H1 (cell line): ENCODE measurements at regions not wholly inside any gene's neighbourhood (a gene's known extent, or its start where the extent isn't known, plus 50 kb on each side); places are given as distances from the start of the nearest gene placed in this dataset.

Experiments
- CTCF ChIA-PET: fragments of 300-600 bp; sonication (Branson Sonifier 250); formaldehyde crosslinking; loops from one replicate; lab custom pipeline; 2021; ENCODE audit not compliant: partially characterized antibody; lab: Charles Lee
- POLR2A ChIA-PET: fragments of 300-600 bp; sonication (Branson Sonifier 250); formaldehyde crosslinking; loops from one replicate; lab custom pipeline; 2021; ENCODE audit warnings: inconsistent platforms; ENCODE audit not compliant: partially characterized antibody; lab: Charles Lee
- DNase-seq, 2 experiments: peaks; one replicate each; pipeline versions ENCODE4 v3.0.0 to v3.0.0-alpha.2; 2010 to 2022; ENCODE audit warnings: low spot score in 2 of 2, low read depth in 1 of 2, mixed read lengths in 1 of 2
- FAIRE-seq: peaks from 2 replicates; lab custom pipeline; 2011; peaks lifted over from hg19 to GRCh38; lab: Jason Lieb, UNC
- H2AFZ ChIP-seq: 2 replicates; pipeline ENCODE4 v1.8.1; 2012; ENCODE audit warnings: low read length, inconsistent platforms
- H2AK5ac ChIP-seq: 2 replicates; pipeline ENCODE4 v1.6.1; 2013; ENCODE audit warnings: low read depth, low read length
- H2BK120ac ChIP-seq: replicated peaks from 2 replicates; pipeline ENCODE3; 2013; ENCODE audit warnings: low read depth, low read length, inconsistent platforms
- H2BK12ac ChIP-seq: 2 replicates; pipeline ENCODE4 v1.6.1; 2013; ENCODE audit warnings: low read depth, low read length
- H2BK15ac ChIP-seq: 2 replicates; pipeline ENCODE4 v1.6.1; 2013; ENCODE audit warnings: low read length
- H2BK20ac ChIP-seq: 2 replicates; pipeline ENCODE4 v1.6.1; 2013; ENCODE audit warnings: low read length
- H2BK5ac ChIP-seq: 2 replicates; pipeline ENCODE4 v1.6.1; 2013; ENCODE audit warnings: low read depth, low read length
- H3K14ac ChIP-seq: 2 replicates; pipeline ENCODE4 v1.6.1; 2013; ENCODE audit warnings: inconsistent platforms; ENCODE audit not compliant: insufficient read length
- H3K18ac ChIP-seq: 2 replicates; pipeline ENCODE4 v1.6.1; 2013; ENCODE audit warnings: low read length; ENCODE audit errors: extremely low read depth
- H3K23ac ChIP-seq: 2 replicates; pipeline ENCODE4 v1.6.1; 2013; ENCODE audit warnings: inconsistent platforms; ENCODE audit not compliant: insufficient read length
- H3K23me2 ChIP-seq: 2 replicates; pipeline ENCODE4 v1.6.1; 2013; ENCODE audit warnings: low read depth, low read length
- H3K27ac ChIP-seq: 2 replicates; pipeline ENCODE4 v1.6.1; 2011; ENCODE audit warnings: low read depth, low read length, inconsistent platforms
- H3K27me3 ChIP-seq, 4 experiments: replicated peaks in 1 of 4; 1 replicate in 1 of 4; 2 replicates in 3 of 4; pipeline versions ENCODE4 v1.6.1 to v1.8.1; 2011 to 2013; ENCODE audit warnings: low read length in 3 of 4, mild to moderate bottlenecking in 3 of 4, inconsistent platforms in 2 of 4, mixed read lengths in 2 of 4, moderate library complexity in 1 of 4; ENCODE audit not compliant: control insufficient read depth in 3 of 4, insufficient read depth in 3 of 4; ENCODE audit errors: extremely low read depth in 1 of 4
- H3K36me3 ChIP-seq, 4 experiments: 2 replicates each; pipeline versions ENCODE4 v1.6.1 to v1.8.1; 2011 to 2013; ENCODE audit warnings: mild to moderate bottlenecking in 4 of 4, low read length in 3 of 4, moderate library complexity in 2 of 4, control low read depth in 1 of 4, inconsistent platforms in 1 of 4; ENCODE audit not compliant: insufficient read depth in 4 of 4, control insufficient read depth in 2 of 4
- H3K4ac ChIP-seq: replicated peaks from 2 replicates; pipeline ENCODE3; 2013; ENCODE audit warnings: low read length, low read depth, mixed read lengths, inconsistent platforms; ENCODE audit not compliant: insufficient read length
- H3K4me1 ChIP-seq, 4 experiments: replicated peaks in 1 of 4; 1 replicate in 1 of 4; 2 replicates in 3 of 4; pipeline versions ENCODE4 v1.6.1 to v1.8.1; 2011 to 2013; ENCODE audit warnings: low read length in 3 of 4, inconsistent platforms in 2 of 4, mixed read lengths in 1 of 4; ENCODE audit not compliant: insufficient read depth in 4 of 4, control insufficient read depth in 3 of 4
- H3K4me2 ChIP-seq, 2 experiments: 2 replicates each; pipeline versions ENCODE4 v1.6.1 to v1.8.1; 2011 to 2013; ENCODE audit warnings: low read depth in 2 of 2, low read length in 2 of 2, control low read depth in 1 of 2, inconsistent platforms in 1 of 2, mild to moderate bottlenecking in 1 of 2; ENCODE audit not compliant: insufficient read depth in 1 of 2
- H3K4me3 ChIP-seq, 4 experiments: fragments of 200-600, 300-600 bp in 1 of 4; sonication (generic), shearing (Covaris generic), sonication (Bioruptor Twin) in 1 of 4; 2 replicates each; pipeline versions ENCODE4 v1.5.1 to v1.8.1; 2011 to 2016; ENCODE audit warnings: low read length in 4 of 4, low read depth in 3 of 4, control low read depth in 2 of 4, inconsistent platforms in 2 of 4, mild to moderate bottlenecking in 2 of 4, mixed read lengths in 1 of 4, moderate library complexity in 1 of 4; ENCODE audit not compliant: insufficient read depth in 2 of 4; ENCODE audit errors: extremely low read depth in 1 of 4
- H3K56ac ChIP-seq: replicated peaks from 2 replicates; pipeline ENCODE3; 2013; ENCODE audit warnings: low read depth, mild to moderate bottlenecking, mixed read lengths, low read length, inconsistent platforms; ENCODE audit not compliant: insufficient read length
- H3K79me1 ChIP-seq: 2 replicates; pipeline ENCODE4 v1.6.1; 2013; ENCODE audit warnings: low read depth, low read length, control low read depth
- H3K79me2 ChIP-seq, 2 experiments: 2 replicates each; pipeline versions ENCODE4 v1.6.1 to v1.8.1; 2012 to 2013; ENCODE audit warnings: low read length in 2 of 2, mild to moderate bottlenecking in 2 of 2, inconsistent platforms in 1 of 2; ENCODE audit not compliant: insufficient read depth in 2 of 2, control insufficient read depth in 1 of 2
- H3K9ac ChIP-seq, 4 experiments: replicated peaks in 1 of 4; 1 replicate in 1 of 4; 2 replicates in 3 of 4; pipeline versions ENCODE4 v1.6.1 to v1.8.1; 2011 to 2013; ENCODE audit warnings: low read depth in 3 of 4, low read length in 3 of 4, control low read depth in 2 of 4, mild to moderate bottlenecking in 2 of 4, moderate library complexity in 2 of 4, inconsistent platforms in 1 of 4; ENCODE audit errors: extremely low read depth in 1 of 4
- H3K9me3 ChIP-seq, 2 experiments: 2 replicates each; pipeline versions ENCODE4 v1.6.1 to v1.8.1; 2012 to 2013; ENCODE audit warnings: mild to moderate bottlenecking in 2 of 2, moderate library complexity in 2 of 2, control low read depth in 1 of 2, inconsistent platforms in 1 of 2, low read depth in 1 of 2, low read length in 1 of 2, mixed read lengths in 1 of 2; ENCODE audit not compliant: insufficient read depth in 2 of 2
- H4K20me1 ChIP-seq, 2 experiments: replicated peaks in 1 of 2; 2 replicates each; pipeline versions ENCODE3 to v1.8.1; 2011 to 2013; ENCODE audit warnings: inconsistent platforms in 2 of 2, low read length in 2 of 2, mild to moderate bottlenecking in 1 of 2; ENCODE audit not compliant: insufficient read depth in 2 of 2, control insufficient read depth in 1 of 2
- H4K5ac ChIP-seq: 2 replicates; pipeline ENCODE4 v1.6.1; 2013; ENCODE audit warnings: low read length, low read depth, mixed read lengths, inconsistent platforms; ENCODE audit not compliant: insufficient read length
- H4K8ac ChIP-seq: 2 replicates; pipeline ENCODE4 v1.8.0; 2013; ENCODE audit warnings: mild to moderate bottlenecking, moderate library complexity, low read length, inconsistent platforms; ENCODE audit not compliant: insufficient read depth; ENCODE audit errors: extremely low read depth
- H4K91ac ChIP-seq: replicated peaks from 2 replicates; pipeline ENCODE3; 2013; ENCODE audit warnings: low read length, mixed read lengths, inconsistent platforms; ENCODE audit not compliant: insufficient read length
- BRCA1 ChIP-seq: IDR thresholded peaks from 2 replicates; pipeline ENCODE4 v1.6.1; 2012; ENCODE audit warnings: low read depth, low read length, improper control_type of control experiment
- CBX5 ChIP-seq: fragments of 300-800, 300-1000 bp; sonication (generic); IDR thresholded peaks from 2 replicates; pipeline ENCODE4 v1.7.1; 2016; ENCODE audit warnings: antibody characterized with exemption, low read length, low read depth
- CTBP2 ChIP-seq: IDR thresholded peaks from 2 replicates; pipeline ENCODE4 v1.7.0; 2011; ENCODE audit warnings: borderline replicate concordance, mild to moderate bottlenecking, moderate library complexity, mixed read lengths, low read length; ENCODE audit not compliant: insufficient read depth, insufficient read length
- EGR1 ChIP-seq: IDR thresholded peaks from 2 replicates; pipeline ENCODE4 v1.6.1; 2011; ENCODE audit warnings: low read depth, low read length, borderline replicate concordance
- KDM1A ChIP-seq: fragments of 200-600, 300-600 bp; sonication (generic); IDR thresholded peaks from 2 replicates; pipeline ENCODE4 v1.7.1; 2016; ENCODE audit warnings: mild to moderate bottlenecking, low read length, borderline replicate concordance
- PHF8 ChIP-seq: fragments of 200-600 bp; sonication (generic); conservative IDR thresholded peaks from 2 replicates; pipeline ENCODE4 v1.7.1; 2012; ENCODE audit warnings: low read depth, mild to moderate bottlenecking, inconsistent platforms, low read length, moderate library complexity
- POLR2AphosphoS5 ChIP-seq: IDR thresholded peaks from 2 replicates; pipeline ENCODE4 v1.6.1; 2011; ENCODE audit warnings: low read depth, low read length
- POU5F1 ChIP-seq: IDR thresholded peaks from 2 replicates; pipeline ENCODE4 v1.6.1; 2011; ENCODE audit warnings: low read depth, mild to moderate bottlenecking, low read length, moderate library complexity
- SIN3A ChIP-seq, 2 experiments: IDR thresholded peaks in 1 of 2; conservative IDR thresholded peaks in 1 of 2; 2 replicates each; pipeline ENCODE4 v1.6.1; 2011 to 2012; ENCODE audit warnings: low read length in 2 of 2, improper control_type of control experiment in 1 of 2, low read depth in 1 of 2, mild to moderate bottlenecking in 1 of 2
- SIRT6 ChIP-seq: IDR thresholded peaks from one replicate; pipeline ENCODE4 v1.7.1; 2012; ENCODE audit warnings: low read length, inconsistent platforms
- SIX5 ChIP-seq: IDR thresholded peaks from 2 replicates; pipeline ENCODE4 v1.6.1; 2011; ENCODE audit warnings: mild to moderate bottlenecking, low read depth, low read length
- SUZ12 ChIP-seq: fragments of 200-600 bp; sonication (generic); IDR thresholded peaks from 2 replicates; pipeline ENCODE4 v1.6.1; 2012; ENCODE audit warnings: mild to moderate bottlenecking, inconsistent platforms, low read length, moderate library complexity, mixed read lengths
- TBP ChIP-seq: IDR thresholded peaks from 2 replicates; pipeline ENCODE4 v1.6.1; 2011; ENCODE audit warnings: low read depth, low read length, improper control_type of control experiment
- WGBS, 2 experiments: shearing (Covaris generic) in 1 of 2; methylation state at CpG; one replicate each; pipeline versions ENCODE4 v1.1.6 to v1.1.7; 2013 to 2015; ENCODE audit warnings: low lambda C conversion rate in 2 of 2, mixed read lengths in 2 of 2, inconsistent platforms in 1 of 2, low coverage in 1 of 2, missing lambda C conversion rate in 1 of 2; ENCODE audit not compliant: insufficient replicate concordance in 2 of 2, insufficient coverage in 1 of 2, insufficient read length in 1 of 2; ENCODE audit errors: extremely low coverage in 1 of 2, missing lambda C conversion rate in 1 of 2; 5-methylcytosine and 5-hydroxymethylcytosine counted together
- TF ChIP-seq, protein P1 (sequence below): IDR thresholded peaks from 2 replicates; pipeline ENCODE4 v1.6.1; 2012; ENCODE audit warnings: low read length, inconsistent platforms

- H4K91ac ChIP-seq, result no peak overlapping the region
These were observed 55.5 kb upstream of the RGS5 start for GRCh38 chr1:163258181-163258580.

More at GRCh38 chr1:163258181-163258580, 55.5 kb upstream of the RGS5 start:
- H2BK20ac ChIP-seq, result no peak overlapping the region
- TF ChIP-seq CBX5 (no peak), KDM1A (no peak), TBP (no peak), SIX5 (no peak), CTBP2 (no peak), EGR1 (no peak), SIRT6 (no peak), BRCA1 (no peak), POLR2AphosphoS5 (no peak), SIN3A (conservative IDR thresholded peaks at IDR 0.05 in 1 of 2, IDR thresholded peaks at IDR 0.05 in 1 of 2; ENCODE audit: low read depth in 1 of 2, low read length in 2 of 2) (no peak), POU5F1 (no peak), PHF8 (no peak), SUZ12 (no peak)
- TF ChIP-seq, protein P1, sequence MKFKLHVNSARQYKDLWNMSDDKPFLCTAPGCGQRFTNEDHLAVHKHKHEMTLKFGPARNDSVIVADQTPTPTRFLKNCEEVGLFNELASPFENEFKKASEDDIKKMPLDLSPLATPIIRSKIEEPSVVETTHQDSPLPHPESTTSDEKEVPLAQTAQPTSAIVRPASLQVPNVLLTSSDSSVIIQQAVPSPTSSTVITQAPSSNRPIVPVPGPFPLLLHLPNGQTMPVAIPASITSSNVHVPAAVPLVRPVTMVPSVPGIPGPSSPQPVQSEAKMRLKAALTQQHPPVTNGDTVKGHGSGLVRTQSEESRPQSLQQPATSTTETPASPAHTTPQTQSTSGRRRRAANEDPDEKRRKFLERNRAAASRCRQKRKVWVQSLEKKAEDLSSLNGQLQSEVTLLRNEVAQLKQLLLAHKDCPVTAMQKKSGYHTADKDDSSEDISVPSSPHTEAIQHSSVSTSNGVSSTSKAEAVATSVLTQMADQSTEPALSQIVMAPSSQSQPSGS, result no peak
- TF ChIP-seq, all 59 proteins: peak for 0
- Histone ChIP-seq H3K4me2 (no peak overlapping the region), H2AK5ac (no peak overlapping the region), H3K4me3 (no peak overlapping the region), H3K9me3 (no peaks in the 10 kb centered on the region), H3K79me2 (no peaks in the 10 kb centered on the region), H2BK120ac (no peak overlapping the region), H3K4me1 (peaks cover 0 to 4% (median 0%) of the 10 kb centered on the region in 4 experiments; a peak in 1 of 7 replicates), H3K23ac (no peak overlapping the region), H2BK12ac (no peak overlapping the region), H2AFZ (no peak overlapping the region), H3K14ac (no peak overlapping the region), H2BK5ac (no peak overlapping the region), H4K8ac (no peak overlapping the region), H2BK15ac (no peak overlapping the region), H3K4ac (no peak overlapping the region), H4K5ac (no peak overlapping the region), H3K27ac (no peak overlapping the region), H3K27me3 (no peaks in the 10 kb centered on the region), H3K79me1 (no peaks in the 10 kb centered on the region), H3K9ac (no peak overlapping the region), H4K20me1 (no peaks in the 10 kb centered on the region), H3K18ac (no peak overlapping the region), H3K56ac (no peak overlapping the region), H3K23me2 (no peaks in the 10 kb centered on the region), H3K36me3 (no peaks in the 10 kb centered on the region; a peak in 1 of 8 replicates)
- FAIRE-seq (no peak), DNase-seq (no peak)
- ChIA-PET POLR2A (no interaction called here), CTCF (interaction anchor here (0.9 to 1.3 kb wide), 2 partner anchors 13 to 410 kb away, joined by 4 to 6 read pairs; no protein-coding TSS in a partner anchor)
- WGBS, 2 experiments, result 100% methylated on average over 1 of the region's 1 CpG; no CpG with 5 or more reads in 1 of the 2 experiments
